Activated B cell treated with CpG ODN at 0.5 μM for 24 hours (primary cell): ENCODE measurements at regions not wholly inside any gene's neighbourhood (a gene's known extent, or its start where the extent isn't known, plus 50 kb on each side); places are given as distances from the start of the nearest gene placed in this dataset.

Experiments used
- ATAC-seq: fragments of 200-7000 bp; cut with Tn5 transposase; one replicate; pipeline ENCODE4 v1.10.0; 2021; ENCODE audit warnings: low read depth, mild to moderate bottlenecking, moderate library complexity
- CTCF ChIA-PET: fragments of 350-600 bp; sonication (Branson Sonifier 250); formaldehyde crosslinking; loops from one replicate; lab custom pipeline; 2021; ENCODE audit warnings: antibody characterized with exemption; lab: Charles Lee
- POLR2A ChIA-PET: fragments of 350-600 bp; sonication (Branson Sonifier 250); formaldehyde crosslinking; loops from one replicate; lab custom pipeline; 2021; ENCODE audit warnings: antibody characterized with exemption; lab: Charles Lee
- DNase-seq: peaks from one replicate; pipeline ENCODE4 v3.0.0; 2022
- H3K27ac Mint-ChIP-seq: one replicate; pipeline ENCODE4 v1.8.0; 2020; ENCODE audit warnings: mixed read lengths
- H3K27me3 Mint-ChIP-seq: one replicate; pipeline ENCODE4 v1.8.0; 2021; ENCODE audit warnings: mixed read lengths
- H3K36me3 Mint-ChIP-seq: one replicate; pipeline ENCODE4 v1.8.0; 2021; ENCODE audit warnings: low read depth, mixed read lengths
- H3K4me1 Mint-ChIP-seq: one replicate; pipeline ENCODE4 v1.8.0; 2021; ENCODE audit warnings: mixed read lengths
- H3K4me3 Mint-ChIP-seq: one replicate; pipeline ENCODE4 v1.8.0; 2020; ENCODE audit warnings: mild to moderate bottlenecking, mixed read lengths
- H3K9me3 Mint-ChIP-seq: one replicate; pipeline ENCODE4 v1.8.0; 2020; ENCODE audit warnings: mixed read lengths
- intact Hi-C: fragments of 100-400 bp; cut with micrococcal nuclease; formaldehyde crosslinking; loops from one replicate; pipeline ENCODE4 v1.15.1; 2024
- TF ChIP-seq, protein P1 (sequence below): fragments of 200-600 bp; IDR thresholded peaks from one replicate; pipeline ENCODE4 v1.8.0; 2022; ENCODE audit warnings: antibody characterized with exemption, mild to moderate bottlenecking

DNA sequence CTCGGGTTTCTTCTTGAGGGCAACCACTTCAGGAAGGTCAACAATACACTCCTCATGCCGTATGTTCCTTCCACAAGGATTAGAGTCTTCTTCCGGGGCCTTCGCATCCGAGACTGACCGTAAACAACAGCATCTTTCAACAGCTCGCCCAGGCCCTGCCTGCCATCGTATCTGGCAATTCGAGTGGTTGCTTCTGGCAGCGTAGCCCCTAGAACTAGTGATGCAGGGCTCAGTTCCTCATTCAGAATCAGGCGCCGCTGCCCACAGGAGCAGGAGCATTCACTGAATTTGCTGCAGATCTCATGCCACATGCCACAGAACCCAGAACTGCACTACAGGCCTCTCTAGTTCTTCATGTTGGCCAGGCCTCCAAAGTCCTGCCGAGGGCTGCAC lies 59.0 kb upstream of the AFDN start:
- Mint-ChIP-seq H3K27me3 (peaks cover 7% of the 10 kb centered on the region), H3K4me1 (no peaks in the 10 kb centered on the region), H3K9me3 (no peaks in the 10 kb centered on the region), H3K4me3 (no peak overlapping the region), H3K36me3 (no peaks in the 10 kb centered on the region), H3K27ac (no peak overlapping the region)
- ChIA-PET CTCF (no interaction called here), POLR2A (no interaction called here)
- TF ChIP-seq, protein P1, sequence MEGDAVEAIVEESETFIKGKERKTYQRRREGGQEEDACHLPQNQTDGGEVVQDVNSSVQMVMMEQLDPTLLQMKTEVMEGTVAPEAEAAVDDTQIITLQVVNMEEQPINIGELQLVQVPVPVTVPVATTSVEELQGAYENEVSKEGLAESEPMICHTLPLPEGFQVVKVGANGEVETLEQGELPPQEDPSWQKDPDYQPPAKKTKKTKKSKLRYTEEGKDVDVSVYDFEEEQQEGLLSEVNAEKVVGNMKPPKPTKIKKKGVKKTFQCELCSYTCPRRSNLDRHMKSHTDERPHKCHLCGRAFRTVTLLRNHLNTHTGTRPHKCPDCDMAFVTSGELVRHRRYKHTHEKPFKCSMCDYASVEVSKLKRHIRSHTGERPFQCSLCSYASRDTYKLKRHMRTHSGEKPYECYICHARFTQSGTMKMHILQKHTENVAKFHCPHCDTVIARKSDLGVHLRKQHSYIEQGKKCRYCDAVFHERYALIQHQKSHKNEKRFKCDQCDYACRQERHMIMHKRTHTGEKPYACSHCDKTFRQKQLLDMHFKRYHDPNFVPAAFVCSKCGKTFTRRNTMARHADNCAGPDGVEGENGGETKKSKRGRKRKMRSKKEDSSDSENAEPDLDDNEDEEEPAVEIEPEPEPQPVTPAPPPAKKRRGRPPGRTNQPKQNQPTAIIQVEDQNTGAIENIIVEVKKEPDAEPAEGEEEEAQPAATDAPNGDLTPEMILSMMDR, result no peak
- intact Hi-C loops, result no loop called here
- DNase-seq, result no peak
- no peak for ATAC-seq

DNA sequence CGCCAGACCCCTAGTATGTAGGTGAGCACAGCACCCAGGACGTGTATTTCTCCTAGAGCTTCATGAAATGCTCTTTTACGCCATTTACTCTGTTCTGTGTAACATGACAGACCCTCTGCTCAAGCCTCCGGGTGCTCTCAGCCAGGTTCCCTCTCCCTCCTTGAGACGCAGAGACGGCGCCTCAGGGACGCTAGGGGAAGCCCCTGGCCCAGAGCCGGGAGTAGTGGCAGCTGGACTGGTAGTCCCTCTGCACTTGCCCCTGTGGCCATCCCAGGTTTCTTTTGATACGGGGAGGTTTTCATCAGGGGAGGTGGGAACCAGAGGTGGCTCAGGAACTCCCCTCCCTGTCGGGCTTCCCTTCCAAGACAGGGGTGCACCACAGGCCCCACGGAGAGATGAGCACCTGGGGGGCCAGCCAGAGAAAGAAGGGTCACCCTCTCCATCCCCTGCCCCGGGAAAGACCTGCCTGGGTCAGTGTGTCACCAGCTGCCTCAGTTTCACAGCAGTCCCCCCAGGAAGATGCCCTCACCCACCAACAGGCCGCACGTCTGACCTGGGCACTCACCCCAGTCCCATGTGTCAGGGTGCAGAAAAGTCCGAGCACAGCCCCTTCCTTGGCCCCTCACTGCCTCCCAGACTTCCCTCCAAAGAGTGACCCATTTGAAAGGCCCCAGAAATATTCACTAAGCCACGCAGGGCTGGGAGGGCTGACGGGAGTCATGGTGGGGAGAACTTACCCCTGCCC lies 58.1 kb upstream of the AFDN start:
- no peak overlapping the region for H3K27ac Mint-ChIP-seq
- DNase-seq (no peak), ATAC-seq (no peak)
- TF ChIP-seq, protein P1, result no peak
- POLR2A ChIA-PET, result no interaction called here
- H3K4me3 Mint-ChIP-seq, result no peak overlapping the region
- no peaks in the 10 kb centered on the region for H3K36me3 Mint-ChIP-seq
- H3K4me1 Mint-ChIP-seq, result no peaks in the 10 kb centered on the region
- H3K9me3 Mint-ChIP-seq, result no peaks in the 10 kb centered on the region
- H3K27me3 Mint-ChIP-seq, result peaks cover 9% of the 10 kb centered on the region
- CTCF ChIA-PET, result no interaction called here
- intact Hi-C loops, result no loop called here

DNA sequence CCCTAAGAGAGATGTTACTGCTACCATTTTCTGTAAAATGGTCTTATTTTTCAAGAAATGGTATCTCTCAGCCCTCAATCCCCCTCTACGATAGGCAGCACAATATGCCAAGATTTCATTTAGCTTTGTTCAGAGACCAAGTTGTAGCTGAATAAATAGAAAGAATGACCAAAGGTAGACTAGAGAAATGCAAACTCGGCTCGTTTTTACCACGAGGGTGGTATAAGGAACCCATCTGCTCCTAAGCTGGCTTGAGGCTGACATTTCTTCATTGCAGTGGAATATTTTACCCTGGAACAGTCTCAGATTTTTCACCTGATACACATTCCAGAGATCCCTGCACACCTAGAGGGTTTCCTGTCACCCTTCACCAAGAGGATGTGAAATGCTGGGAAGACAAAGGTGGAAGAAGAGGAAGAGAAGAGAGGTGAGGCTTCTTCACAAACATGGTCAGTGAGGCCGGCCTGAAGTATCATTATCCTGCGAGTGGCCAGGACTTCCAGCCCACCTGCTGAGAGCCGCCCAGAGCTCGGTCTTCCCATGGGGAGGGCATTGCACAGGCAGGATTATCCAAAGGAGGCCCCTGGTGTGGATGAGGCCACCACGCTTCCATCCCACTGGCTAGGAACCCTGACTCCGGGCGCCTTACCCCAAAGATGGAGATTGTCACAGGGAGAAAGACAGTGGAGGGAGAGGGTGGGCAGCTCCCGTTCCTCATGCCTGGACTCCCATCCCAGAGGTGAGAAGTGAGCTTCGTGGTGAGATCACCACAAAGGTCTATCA lies 57.1 kb upstream of the AFDN start:
- DNase-seq, result no peak
- H3K9me3 Mint-ChIP-seq, result no peaks in the 10 kb centered on the region
- no peak for ATAC-seq
- intact Hi-C loops, result no loop called here
- H3K4me1 Mint-ChIP-seq, result no peaks in the 10 kb centered on the region
- CTCF ChIA-PET, result no interaction called here
- H3K27ac Mint-ChIP-seq, result no peak overlapping the region
- POLR2A ChIA-PET, result no interaction called here
- H3K27me3 Mint-ChIP-seq, result peaks cover 8% of the 10 kb centered on the region
- no peak overlapping the region for H3K4me3 Mint-ChIP-seq
- TF ChIP-seq, protein P1, result no peak
- no peaks in the 10 kb centered on the region for H3K36me3 Mint-ChIP-seq

DNA sequence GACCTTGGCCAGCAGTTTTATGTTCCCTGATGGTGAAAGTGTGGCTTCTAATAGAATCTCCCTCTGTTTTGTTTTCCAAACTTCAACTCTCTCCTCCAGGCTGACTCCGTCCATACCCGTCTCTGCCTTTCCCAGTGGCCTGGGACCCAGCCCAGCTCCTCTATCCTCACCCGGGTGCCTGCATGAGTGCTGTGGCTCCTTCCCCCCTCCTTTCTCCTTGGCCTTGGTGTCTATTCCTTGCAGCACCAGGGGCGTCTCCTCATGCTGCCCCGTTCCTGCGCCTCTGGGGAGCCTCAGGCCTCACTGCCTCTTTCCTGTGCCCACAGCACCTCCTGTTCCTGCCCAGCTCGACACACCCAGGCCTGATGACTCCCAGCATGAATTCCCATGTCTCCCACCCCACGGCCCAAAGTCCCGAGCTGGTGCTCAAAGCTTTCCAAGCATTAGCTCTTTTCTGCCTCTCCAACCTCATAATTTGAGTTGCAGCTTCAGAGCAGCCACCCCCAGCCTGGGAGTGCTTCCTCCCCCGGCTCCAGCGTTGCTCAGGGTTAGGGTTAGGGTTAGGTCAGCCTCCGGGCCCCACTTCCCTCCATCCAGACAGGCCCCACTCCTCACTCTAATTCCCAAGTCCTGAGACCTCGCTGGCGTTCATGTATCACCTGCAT lies 56.3 kb upstream of the AFDN start:
- no peaks in the 10 kb centered on the region for H3K9me3 Mint-ChIP-seq
- no peak overlapping the region for H3K4me3 Mint-ChIP-seq
- peaks cover 8% of the 10 kb centered on the region for H3K27me3 Mint-ChIP-seq
- DNase-seq, result no peak
- intact Hi-C loops, result no loop called here
- H3K27ac Mint-ChIP-seq, result no peak overlapping the region
- ATAC-seq, result no peak
- no peaks in the 10 kb centered on the region for H3K4me1 Mint-ChIP-seq
- H3K36me3 Mint-ChIP-seq, result no peaks in the 10 kb centered on the region
- CTCF ChIA-PET, result no interaction called here
- POLR2A ChIA-PET, result no interaction called here
- TF ChIP-seq, protein P1, result no peak

DNA sequence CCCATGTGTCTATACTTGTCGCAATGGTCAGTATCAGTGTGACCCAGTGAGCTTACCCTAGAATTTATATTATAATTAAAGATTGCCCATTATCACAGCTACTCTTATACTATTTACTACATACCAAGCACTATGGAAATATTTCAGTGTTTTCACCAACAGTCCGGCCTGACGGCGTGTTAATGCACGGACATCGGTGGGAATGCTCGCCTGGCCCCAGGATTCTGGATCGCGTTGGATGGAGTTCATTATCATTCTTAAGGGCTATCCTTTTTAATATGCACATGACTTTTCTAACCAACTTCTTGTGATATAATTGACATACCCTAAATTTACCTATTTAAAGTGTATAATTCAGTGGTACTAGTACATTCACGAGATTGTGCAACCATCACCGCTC lies 51.8 kb upstream of the AFDN start:
- no peak overlapping the region for H3K27ac Mint-ChIP-seq
- ChIA-PET POLR2A (no interaction called here), CTCF (no interaction called here)
- H3K9me3 Mint-ChIP-seq, result no peaks in the 10 kb centered on the region
- H3K27me3 Mint-ChIP-seq, result peaks cover 9% of the 10 kb centered on the region
- ATAC-seq (no peak), DNase-seq (no peak)
- H3K4me1 Mint-ChIP-seq, result no peaks in the 10 kb centered on the region
- no peaks in the 10 kb centered on the region for H3K36me3 Mint-ChIP-seq
- TF ChIP-seq, protein P1, result no peak
- intact Hi-C loops, result no loop called here
- H3K4me3 Mint-ChIP-seq, result no peak overlapping the region
